ENCODE measurements at regions not wholly inside any gene's neighbourhood (a gene's known extent, or its start where the extent isn't known, plus 50 kb on each side); places are given as distances from the start of the nearest gene placed in this dataset.
A peak's percentile ranks its signal among the peaks of the same experiment; 100 is the strongest.

DNA sequence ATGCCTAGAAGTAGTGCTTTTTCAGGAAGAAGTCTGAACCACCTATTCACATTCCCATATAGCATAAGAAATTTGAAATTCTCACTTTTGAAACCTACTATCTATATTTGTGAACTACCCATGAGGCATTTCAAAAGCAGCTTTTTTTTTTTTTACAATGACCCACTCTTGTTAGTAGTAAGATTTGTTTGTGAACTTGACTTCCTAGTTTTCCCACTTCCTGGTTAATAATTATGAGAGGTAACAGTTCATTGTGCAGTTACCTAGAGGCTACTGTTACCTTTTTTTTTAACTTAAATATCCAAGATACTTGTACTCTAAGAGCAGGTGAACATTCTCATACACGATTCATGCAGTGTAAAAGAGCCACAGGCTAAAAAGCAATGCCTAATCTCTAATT is 371.7 kb upstream of the ADGRL2 start:
- Histone ChIP-seq H2BK5ac (ENCODE audit: low read depth, low read length) (peak overlapping the region; percentile 45; the same call in 1 of the 2 replicates), H2BK120ac (replicated peaks; ENCODE audit: low read depth, low read length) (peak overlapping the region; percentile 61), H3K79me1 (ENCODE audit: low read depth, low read length) (no peaks in the 10 kb centered on the region), H4K8ac (ENCODE audit: extremely low read depth, insufficient read depth, low read length) (no peak overlapping the region), H3K23me2 (ENCODE audit: low read depth, low read length) (no peaks in the 10 kb centered on the region), H3K18ac (ENCODE audit: extremely low read depth, low read length) (no peak overlapping the region), H3K14ac (ENCODE audit: insufficient read length) (no peak overlapping the region), H3K79me2 (ENCODE audit: control insufficient read depth in 1 of 2, insufficient read depth in 2 of 2, low read length in 2 of 2) (no peaks in the 10 kb centered on the region), H3K9ac (replicated peaks in 1 of 4; ENCODE audit: extremely low read depth in 1 of 4, low read depth in 3 of 4, low read length in 3 of 4) (no peak overlapping the region), H4K20me1 (replicated peaks in 1 of 2; ENCODE audit: control insufficient read depth in 1 of 2, insufficient read depth in 2 of 2, low read length in 2 of 2) (no peaks in the 10 kb centered on the region), H3K27me3 (replicated peaks in 1 of 4; ENCODE audit: control insufficient read depth in 3 of 4, extremely low read depth in 1 of 4, insufficient read depth in 3 of 4, low read length in 3 of 4) (no peaks in the 10 kb centered on the region), H3K4me3 (ENCODE audit: extremely low read depth in 1 of 4, insufficient read depth in 2 of 4, low read depth in 3 of 4, low read length in 4 of 4) (no peak overlapping the region), H3K56ac (replicated peaks; ENCODE audit: insufficient read length, low read depth, low read length) (no peak overlapping the region), H2BK15ac (ENCODE audit: low read length) (no peak overlapping the region), H3K4me1 (replicated peaks in 1 of 4; ENCODE audit: control insufficient read depth in 3 of 4, insufficient read depth in 4 of 4, low read length in 3 of 4) (peaks cover 7 to 20% (median 16%) of the 10 kb centered on the region in 4 experiments), H4K5ac (ENCODE audit: insufficient read length, low read depth, low read length) (no peak overlapping the region), H2BK12ac (ENCODE audit: low read depth, low read length) (no peak overlapping the region), H2AK5ac (ENCODE audit: low read depth, low read length) (no peak overlapping the region; the same call in 1 of the 2 replicates), H3K27ac (ENCODE audit: low read depth, low read length) (no peak overlapping the region), H3K4me2 (ENCODE audit: insufficient read depth in 1 of 2, low read depth in 2 of 2, low read length in 2 of 2) (no peak overlapping the region), H3K9me3 (ENCODE audit: insufficient read depth in 2 of 2, low read depth in 1 of 2, low read length in 1 of 2) (no peaks in the 10 kb centered on the region; a peak in 2 of 4 replicates), H3K36me3 (ENCODE audit: control insufficient read depth in 2 of 4, insufficient read depth in 4 of 4, low read length in 3 of 4) (peaks cover 0 to 7% (median 2%) of the 10 kb centered on the region in 4 experiments; a peak in 3 of 8 replicates), H2BK20ac (ENCODE audit: low read length) (peak overlapping the region; percentile 82; the same call in 1 of the 2 replicates), H2AFZ (ENCODE audit: low read length) (no peak overlapping the region), H3K4ac (replicated peaks; ENCODE audit: insufficient read length, low read depth, low read length) (no peak overlapping the region), H4K91ac (replicated peaks; ENCODE audit: insufficient read length, low read length) (no peak overlapping the region), H3K23ac (ENCODE audit: insufficient read length) (no peak overlapping the region)
- DNase-seq (ENCODE audit: low read depth in 1 of 2, low spot score in 2 of 2) (no peak), FAIRE-seq (no peak)
- WGBS, 2 experiments (ENCODE audit: extremely low coverage in 1 of 2, insufficient coverage in 1 of 2, insufficient read length in 1 of 2, insufficient replicate concordance in 2 of 2, low coverage in 1 of 2, low lambda C conversion rate in 2 of 2, missing lambda C conversion rate in 1 of 2), result 86% methylated on average over 1 of the region's 1 CpG; no CpG with 5 or more reads in 1 of the 2 experiments
- ChIA-PET CTCF (ENCODE audit: partially characterized antibody) (interaction anchor here (1.1 to 1.6 kb wide), 3 partner anchors 14 to 352 kb away, joined by 3 to 6 read pairs (median 3); no protein-coding TSS in a partner anchor), POLR2A (ENCODE audit: partially characterized antibody) (no interaction called here)
- TF ChIP-seq NANOG (IDR thresholded peaks at IDR 0.05; ENCODE audit: insufficient read depth, low read depth, low read length, poor library complexity, severe bottlenecking), result no peak
- TF ChIP-seq RBBP5 (IDR thresholded peaks at IDR 0.05; ENCODE audit: borderline replicate concordance, low read depth, low read length), result no peak
- no peak for TF ChIP-seq CREB1 (IDR thresholded peaks at IDR 0.05)
- no peak for TF ChIP-seq SIX5 (IDR thresholded peaks at IDR 0.05; ENCODE audit: low read depth, low read length)
- TF ChIP-seq, protein P1, sequence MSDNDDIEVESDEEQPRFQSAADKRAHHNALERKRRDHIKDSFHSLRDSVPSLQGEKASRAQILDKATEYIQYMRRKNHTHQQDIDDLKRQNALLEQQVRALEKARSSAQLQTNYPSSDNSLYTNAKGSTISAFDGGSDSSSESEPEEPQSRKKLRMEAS (IDR thresholded peaks at IDR 0.05), result no peak
- no peak for TF ChIP-seq HDAC2 (IDR thresholded peaks at IDR 0.05; ENCODE audit: borderline replicate concordance in 1 of 2, low read depth in 2 of 2, low read length in 2 of 2)
- TF ChIP-seq RFX5 (IDR thresholded peaks at IDR 0.05; ENCODE audit: borderline replicate concordance, low read depth, low read length), result no peak
- TF ChIP-seq JUND (IDR thresholded peaks at IDR 0.05; ENCODE audit: low read length), result no peak
- TF ChIP-seq POLR2A (IDR thresholded peaks at IDR 0.05; ENCODE audit: control extremely low read depth in 1 of 2, low read depth in 2 of 2, low read length in 2 of 2), result no peak
- no peak for TF ChIP-seq RAD21 (IDR thresholded peaks at IDR 0.05 in 1 of 2, conservative IDR thresholded peaks at IDR 0.05 in 1 of 2; ENCODE audit: low read depth in 2 of 2, low read length in 2 of 2)

All from H1 (cell line).